CD14-positive monocyte (primary cell): ENCODE measurements at regions not wholly inside any gene's neighbourhood (a gene's known extent, or its start where the extent isn't known, plus 50 kb on each side); places are given as distances from the start of the nearest gene placed in this dataset.
A peak's percentile ranks its signal among the peaks of the same experiment; 100 is the strongest.

Source experiments
- DNase-seq, 3 donors: peaks; one replicate each; pipeline ENCODE4 v3.0.0-alpha.2; 2011 to 2022
- H2AFZ ChIP-seq: 2 replicates; pipeline ENCODE4 v1.6.0; 2012; ENCODE audit warnings: mild to moderate bottlenecking, low read depth, low read length, inconsistent platforms; ENCODE audit not compliant: insufficient read depth, poor library complexity, severe bottlenecking
- H3K27ac ChIP-seq, 2 donors: 1 replicate in 1 of 2; 2 replicates in 1 of 2; pipeline ENCODE4 v1.5.1; 2012 to 2013; ENCODE audit warnings: low read length in 2 of 2, control low read depth in 1 of 2, inconsistent platforms in 1 of 2, low read depth in 1 of 2, mild to moderate bottlenecking in 1 of 2
- H3K27me3 ChIP-seq, 2 donors: one replicate each; pipeline versions ENCODE4 v1.6.0 to v1.6.1; 2011 to 2013; ENCODE audit warnings: low read length in 2 of 2; ENCODE audit not compliant: control insufficient read depth in 2 of 2, insufficient read depth in 2 of 2
- H3K36me3 ChIP-seq, 2 donors: replicated peaks in 1 of 2; 1 replicate in 1 of 2; 2 replicates in 1 of 2; pipeline versions ENCODE4 v1.5.1 to v1.6.1; 2012 to 2013; ENCODE audit warnings: low read length in 2 of 2, control low read depth in 1 of 2, inconsistent platforms in 1 of 2, mild to moderate bottlenecking in 1 of 2; ENCODE audit not compliant: insufficient read depth in 2 of 2, control insufficient read depth in 1 of 2
- H3K4me1 ChIP-seq, 2 donors: 1 replicate in 1 of 2; 2 replicates in 1 of 2; pipeline versions ENCODE4 v1.5.1 to v1.6.1; 2012 to 2013; ENCODE audit warnings: low read length in 2 of 2, control low read depth in 1 of 2, inconsistent platforms in 1 of 2, mild to moderate bottlenecking in 1 of 2, moderate library complexity in 1 of 2; ENCODE audit not compliant: insufficient read depth in 2 of 2, control insufficient read depth in 1 of 2
- H3K4me2 ChIP-seq: replicated peaks from 2 replicates; pipeline ENCODE3; 2012; ENCODE audit warnings: low read length, moderate library complexity, mild to moderate bottlenecking; ENCODE audit not compliant: poor library complexity, severe bottlenecking; ENCODE audit errors: extremely low read depth
- H3K4me3 ChIP-seq, 3 experiments: fragments of 200-600 bp in 1 of 3; sonication (generic) in 1 of 3; replicated peaks in 1 of 3; 1 replicate in 2 of 3; 2 replicates in 1 of 3; pipeline ENCODE4 v1.5.1; 2011 to 2013; ENCODE audit warnings: low read length in 3 of 3, mild to moderate bottlenecking in 3 of 3, control low read depth in 2 of 3, low read depth in 2 of 3, inconsistent platforms in 1 of 3, moderate library complexity in 1 of 3
- H3K79me2 ChIP-seq: 2 replicates; pipeline ENCODE4 v1.6.0; 2012; ENCODE audit warnings: mild to moderate bottlenecking, control low read depth, inconsistent platforms, low read length, moderate library complexity; ENCODE audit not compliant: insufficient read depth
- H3K9ac ChIP-seq: 2 replicates; pipeline ENCODE4 v1.6.0; 2017; ENCODE audit warnings: low read length, mild to moderate bottlenecking; ENCODE audit not compliant: insufficient read depth, poor library complexity, severe bottlenecking
- H3K9me3 ChIP-seq, 2 donors: replicated peaks in 1 of 2; 1 replicate in 1 of 2; 2 replicates in 1 of 2; pipeline versions ENCODE4 v1.5.1 to v1.6.1; 2012 to 2013; ENCODE audit warnings: low read length in 2 of 2, control low read depth in 1 of 2; ENCODE audit not compliant: control insufficient read depth in 1 of 2, insufficient read depth in 1 of 2
- H4K20me1 ChIP-seq: 2 replicates; pipeline ENCODE4 v1.6.0; 2012; ENCODE audit warnings: mild to moderate bottlenecking, low read length, control low read depth, moderate library complexity; ENCODE audit not compliant: insufficient read depth
- H3K27ac Mint-ChIP-seq, 7 donors: one replicate each; pipeline ENCODE4 v1.8.0; 2020; ENCODE audit warnings: mild to moderate bottlenecking in 7 of 7, mixed read lengths in 7 of 7, moderate library complexity in 6 of 7, inconsistent platforms in 2 of 7
- H3K27me3 Mint-ChIP-seq, 3 donors: one replicate each; pipeline ENCODE4 v1.8.0; 2021 to 2022; ENCODE audit warnings: low read depth in 3 of 3, mild to moderate bottlenecking in 3 of 3, mixed read lengths in 3 of 3, moderate library complexity in 3 of 3, inconsistent platforms in 1 of 3
- H3K36me3 Mint-ChIP-seq, 2 donors: one replicate each; pipeline ENCODE4 v1.8.0; 2020; ENCODE audit warnings: mixed read lengths in 2 of 2, inconsistent platforms in 1 of 2, mild to moderate bottlenecking in 1 of 2
- H3K4me1 Mint-ChIP-seq: one replicate; pipeline ENCODE4 v1.8.0; 2020; ENCODE audit warnings: mild to moderate bottlenecking, mixed read lengths
- H3K4me3 Mint-ChIP-seq, 2 donors: one replicate each; pipeline ENCODE4 v1.8.0; 2020; ENCODE audit warnings: mild to moderate bottlenecking in 2 of 2, mixed read lengths in 2 of 2, moderate library complexity in 1 of 2
- H3K9me3 Mint-ChIP-seq, 7 donors: one replicate each; pipeline ENCODE4 v1.8.0; 2020 to 2022; ENCODE audit warnings: mixed read lengths in 7 of 7, mild to moderate bottlenecking in 6 of 7, moderate library complexity in 6 of 7, inconsistent platforms in 2 of 7
- CTCF ChIP-seq: fragments of 200-600 bp; IDR thresholded peaks from one replicate; pipeline ENCODE4 v1.8.0; 2022; ENCODE audit warnings: antibody characterized with exemption, mild to moderate bottlenecking
- WGBS: methylation state at CpG from one replicate; pipeline ENCODE4 v1.1.5; 2013; ENCODE audit warnings: missing lambda C conversion rate; ENCODE audit not compliant: insufficient coverage; 5-methylcytosine and 5-hydroxymethylcytosine counted together
- intact Hi-C, 2 donors: fragments of 100-400 bp; cut with micrococcal nuclease; formaldehyde crosslinking; loops; one replicate each; pipeline versions ENCODE4 v1.15.0 to v1.15.1; 2023

DNA sequence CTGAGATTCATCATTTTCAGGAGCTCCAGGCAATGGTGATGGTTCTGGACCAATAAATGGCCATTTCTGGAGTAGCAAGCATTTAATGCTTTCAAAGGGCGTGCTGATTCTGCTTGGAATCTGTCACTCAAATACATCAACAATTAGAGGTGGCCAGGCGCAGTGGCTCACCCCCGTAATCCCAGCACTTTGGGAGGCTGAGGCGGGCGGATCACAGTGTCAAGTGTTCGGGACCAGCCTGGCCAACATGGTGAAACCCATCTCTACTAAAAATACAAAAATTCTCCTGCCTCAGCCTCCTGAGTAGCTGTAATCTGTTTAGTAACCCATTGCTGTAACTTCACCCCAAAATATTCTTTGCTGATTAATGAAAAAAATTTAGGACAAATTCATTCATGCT is 1574.2 kb downstream of the EFNB2 start:
- peaks cover 0 to 1% of the 10 kb centered on the region in 2 donors for H3K36me3 Mint-ChIP-seq
- no peaks in the 10 kb centered on the region for H3K27me3 Mint-ChIP-seq
- no peaks in the 10 kb centered on the region for H3K4me1 ChIP-seq
- peaks cover 0 to 17% (median 8%) of the 10 kb centered on the region in 7 donors for H3K9me3 Mint-ChIP-seq
- no peak overlapping the region for H3K27ac Mint-ChIP-seq
- no peak overlapping the region for H2AFZ ChIP-seq
- no peak for DNase-seq
- H3K9ac ChIP-seq: no peak overlapping the region
- TF ChIP-seq CTCF: no peak
- 98% methylated on average over 5 of the region's 6 CpGs for WGBS
- H4K20me1 ChIP-seq: no peaks in the 10 kb centered on the region
- no peaks in the 10 kb centered on the region for H3K79me2 ChIP-seq
- H3K4me2 ChIP-seq: no peak overlapping the region
- H3K4me3 Mint-ChIP-seq: no peak overlapping the region
- no peak overlapping the region for H3K27ac ChIP-seq
- no peaks in the 10 kb centered on the region for H3K36me3 ChIP-seq
- intact Hi-C loops: no loop called here
- no peak overlapping the region for H3K4me3 ChIP-seq
- H3K27me3 ChIP-seq: no peaks in the 10 kb centered on the region
- H3K9me3 ChIP-seq: peaks cover 0 to 4% of the 10 kb centered on the region in 2 donors
- no peaks in the 10 kb centered on the region for H3K4me1 Mint-ChIP-seq

- Mint-ChIP-seq H3K9me3 (peaks cover 0 to 4% (median 0%) of the 10 kb centered on the region in 7 donors), H3K4me1 (peaks cover 19% of the 10 kb centered on the region), H3K27ac (peak overlapping the region in 3 of 7 donors; percentile 0 to 45 (median 31)), H3K27me3 (no peaks in the 10 kb centered on the region), H3K36me3 (no peaks in the 10 kb centered on the region), H3K4me3 (peak overlapping the region in 1 of 2 donors; percentile 60)
- H3K27me3 ChIP-seq: no peaks in the 10 kb centered on the region
- peak overlapping the region; percentile 25 for H3K4me2 ChIP-seq
- no peak for TF ChIP-seq CTCF
- H3K27ac ChIP-seq: peak overlapping the region in 1 of 2 donors; percentile 36
- H3K9me3 ChIP-seq: no peaks in the 10 kb centered on the region
- intact Hi-C loops: no loop called here
- no CpG with 5 or more reads among the region's 2 CpGs for WGBS
- DNase-seq: peak; percentile 9 to 22 (median 17)
- no peak overlapping the region for H2AFZ ChIP-seq
- no peaks in the 10 kb centered on the region for H3K36me3 ChIP-seq
- no peaks in the 10 kb centered on the region for H3K79me2 ChIP-seq
- no peaks in the 10 kb centered on the region for H4K20me1 ChIP-seq
- no peak overlapping the region for H3K9ac ChIP-seq
- H3K4me3 ChIP-seq: peak overlapping the region in 1 of 3 experiments; percentile 4
- H3K4me1 ChIP-seq: peaks cover 0 to 8% of the 10 kb centered on the region in 2 donors
These were observed 1581.3 kb downstream of the EFNB2 start for GRCh38 chr13:104954210-104954609.
